HG03565 (cell line): ENCODE measurements at regions not wholly inside any gene's neighbourhood (a gene's known extent, or its start where the extent isn't known, plus 50 kb on each side); places are given as distances from the start of the nearest gene placed in this dataset.

Source experiments
- ATAC-seq: cut with Tn5 transposase; IDR thresholded peaks from one replicate; pipeline ENCODE4 v1.9.1; 2021; ENCODE audit warnings: mild to moderate bottlenecking, moderate library complexity; ENCODE audit not compliant: unreplicated experiment

- ATAC-seq, result no peak
These were observed 472.6 kb downstream of the ENC1 start for GRCh38 chr5:74167930-74168315.

GRCh38 chr5:74167206-74167929 lies 473.2 kb downstream of the ENC1 start:
- ATAC-seq, result no peak

GRCh38 chr5:74166064-74166463 lies 474.5 kb downstream of the ENC1 start:
- ATAC-seq, result no peak

DNA sequence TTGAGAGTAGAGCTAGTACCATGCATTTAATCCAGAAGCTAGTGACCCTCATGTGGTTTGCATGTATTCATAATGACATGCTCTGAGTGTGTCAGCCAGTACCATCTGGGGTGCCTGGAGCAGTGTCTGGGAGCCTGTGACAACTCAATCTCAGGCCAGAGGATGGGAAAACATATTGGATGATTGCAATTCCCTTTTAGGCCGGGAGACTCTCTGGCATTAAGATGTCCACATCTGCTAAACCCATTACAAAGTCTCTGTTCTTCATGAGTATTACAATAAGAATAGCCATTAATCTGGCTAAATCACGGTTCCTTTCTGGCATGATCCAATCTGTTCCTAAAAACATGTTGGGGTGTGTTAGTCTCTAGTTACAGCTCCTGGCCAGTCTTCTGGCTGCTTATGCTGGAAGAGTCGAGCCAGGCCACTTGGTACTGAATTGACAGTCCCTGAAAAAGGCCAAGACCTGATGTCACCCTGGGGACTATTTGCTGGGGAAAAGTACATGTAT lies 475.7 kb downstream of the ENC1 start:
- no peak for ATAC-seq

GRCh38 chr5:74162524-74162923 lies 478.0 kb downstream of the ENC1 start:
- no peak for ATAC-seq

DNA sequence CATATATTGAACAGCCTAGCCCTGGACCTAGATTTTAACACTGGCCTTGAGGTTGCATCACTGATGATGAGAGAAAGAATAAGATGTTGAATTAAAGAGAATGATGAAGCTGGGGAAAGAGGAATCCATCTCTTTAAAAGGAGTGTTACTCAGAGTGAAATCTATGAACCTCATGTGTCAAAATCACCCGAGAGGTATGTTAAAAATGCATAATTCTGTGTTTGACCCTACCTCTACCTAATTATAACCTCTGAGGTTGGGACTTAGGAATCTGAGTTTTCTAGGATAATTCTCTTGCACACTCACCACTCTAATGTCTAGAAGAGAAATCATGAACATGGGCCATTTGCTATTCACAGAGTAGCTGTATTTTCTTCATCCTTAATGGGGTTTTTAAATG lies 479.4 kb downstream of the ENC1 start:
- ATAC-seq, result no peak

DNA sequence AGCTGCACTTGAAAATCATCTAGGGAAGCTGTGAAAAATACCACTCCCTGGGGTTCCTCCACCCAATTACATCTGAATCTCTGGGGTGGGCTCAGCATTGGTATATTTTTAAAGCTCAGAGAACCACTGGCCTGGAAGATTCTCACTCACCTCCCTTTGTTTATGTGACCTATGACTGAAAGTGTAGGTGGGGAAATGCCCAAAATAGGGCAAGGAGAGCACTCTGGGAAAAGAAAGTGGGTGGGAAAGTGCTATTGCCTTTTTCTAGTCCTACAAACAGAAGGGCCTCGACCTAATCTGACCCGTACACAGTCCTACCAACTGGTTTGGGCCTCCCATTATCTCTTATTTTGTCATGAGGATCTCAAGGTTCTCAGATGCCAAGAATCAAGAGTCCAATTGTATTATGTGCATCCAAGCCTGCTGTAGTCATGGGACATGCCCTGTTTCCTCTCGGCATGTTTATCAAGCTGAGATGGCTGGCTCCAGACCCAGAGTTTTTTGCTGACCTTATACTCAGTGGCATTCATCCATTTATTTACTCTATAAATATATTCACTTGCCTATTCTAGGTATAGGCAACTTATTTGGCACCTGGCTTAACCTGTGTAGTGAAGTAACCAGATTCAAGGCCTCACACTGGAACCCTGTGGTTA lies 483.7 kb downstream of the ENC1 start:
- ATAC-seq, result no peak

GRCh38 chr5:74155501-74155900 lies 485.0 kb downstream of the ENC1 start:
- ATAC-seq, result no peak

DNA sequence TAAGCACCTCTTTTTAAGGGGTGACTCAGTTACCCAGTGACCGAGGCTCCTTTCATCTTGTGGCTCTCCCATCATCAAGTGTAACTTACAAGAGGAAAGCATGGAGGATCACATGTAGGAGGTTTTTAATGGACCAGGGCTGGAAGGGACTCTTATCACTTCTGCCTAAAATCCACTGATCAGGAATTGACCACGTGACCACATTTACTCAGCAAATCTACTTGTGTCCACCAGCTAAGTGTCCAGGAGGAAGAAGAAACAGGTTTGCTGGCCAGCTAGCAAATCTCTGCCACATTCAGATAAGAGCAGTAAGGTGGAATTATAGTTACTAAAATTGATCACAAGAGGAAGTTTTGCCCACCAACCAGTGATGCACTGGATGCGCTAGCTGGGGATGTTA lies 486.0 kb downstream of the ENC1 start:
- ATAC-seq, result no peak

DNA sequence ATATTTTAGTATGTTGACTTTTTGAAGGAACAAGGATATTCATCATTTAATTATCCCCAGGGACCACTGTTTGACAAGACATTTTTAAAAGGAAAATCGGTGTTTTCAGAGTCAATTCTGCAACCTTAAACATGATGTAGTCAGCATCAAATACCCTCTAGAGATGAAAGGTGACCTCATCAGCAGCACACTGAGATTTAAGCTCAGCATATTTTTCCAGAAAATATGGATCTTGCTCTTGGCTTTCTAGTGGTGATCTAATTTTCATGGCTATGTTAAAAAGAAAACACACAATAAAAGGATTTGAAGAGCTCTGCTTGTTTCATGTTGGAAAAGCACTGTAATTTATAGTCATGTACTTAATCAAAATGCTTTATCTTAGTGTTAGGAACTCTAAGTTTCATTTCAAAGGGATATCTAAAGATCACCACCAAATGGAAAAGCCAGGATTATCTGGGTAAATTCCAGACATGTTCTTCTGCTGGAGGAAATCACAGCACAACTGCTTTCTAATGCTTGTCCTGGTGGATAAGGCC lies 487.2 kb downstream of the ENC1 start:
- ATAC-seq, result no peak

DNA sequence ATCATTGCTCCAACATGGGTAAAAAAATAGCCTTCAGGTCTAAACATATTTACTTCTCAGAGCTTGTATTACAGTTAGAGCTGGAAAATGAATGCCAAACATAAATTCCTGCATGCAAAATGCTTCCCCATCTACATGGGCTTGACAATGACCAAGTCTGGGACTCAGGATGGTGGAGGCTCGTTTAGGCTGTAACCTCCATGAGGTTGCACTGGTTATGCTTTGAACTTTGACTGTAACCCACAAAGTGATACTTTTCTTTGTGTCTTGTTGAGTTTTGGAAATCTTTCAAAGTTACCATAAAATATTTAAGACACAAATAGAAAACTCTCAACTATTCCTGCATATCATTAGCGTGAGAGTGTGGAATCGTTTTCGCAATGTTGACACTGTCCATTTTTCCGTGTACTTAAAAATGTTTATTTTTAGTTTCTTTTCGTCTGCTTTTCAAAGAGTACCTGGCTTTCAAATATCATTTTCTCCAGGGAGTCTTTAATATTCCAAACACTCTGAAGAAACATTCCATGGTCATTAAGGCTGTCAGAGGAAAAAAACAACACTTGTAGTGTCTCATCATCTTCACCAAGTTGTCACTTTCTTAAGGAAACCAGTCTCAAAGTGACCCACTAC lies 487.8 kb downstream of the ENC1 start:
- ATAC-seq, result no peak

- no peak for ATAC-seq
These were observed 488.4 kb downstream of the ENC1 start for GRCh38 chr5:74152136-74152535.

DNA sequence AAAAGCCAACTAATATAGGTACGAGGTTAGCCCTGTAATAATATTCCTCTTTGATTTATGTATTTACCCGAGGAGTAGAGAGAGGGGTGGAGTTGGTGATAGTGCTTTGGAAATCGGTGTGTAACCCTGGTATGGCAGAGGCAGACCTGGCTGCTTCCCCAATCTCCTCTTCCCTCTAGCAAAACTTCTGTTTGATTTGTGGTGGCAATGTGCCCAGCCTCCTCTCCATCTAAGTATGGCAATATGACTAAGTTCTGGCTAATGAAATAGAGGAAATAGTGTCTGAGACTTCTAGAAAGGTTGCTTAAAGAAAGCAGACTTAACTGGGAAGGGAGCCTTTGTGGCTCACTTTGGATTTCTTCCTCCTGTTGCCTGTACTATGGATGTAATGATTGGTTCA lies 491.1 kb downstream of the ENC1 start:
- ATAC-seq, result no peak

GRCh38 chr5:74148321-74148720 lies 492.2 kb downstream of the ENC1 start:
- ATAC-seq, result no peak

DNA sequence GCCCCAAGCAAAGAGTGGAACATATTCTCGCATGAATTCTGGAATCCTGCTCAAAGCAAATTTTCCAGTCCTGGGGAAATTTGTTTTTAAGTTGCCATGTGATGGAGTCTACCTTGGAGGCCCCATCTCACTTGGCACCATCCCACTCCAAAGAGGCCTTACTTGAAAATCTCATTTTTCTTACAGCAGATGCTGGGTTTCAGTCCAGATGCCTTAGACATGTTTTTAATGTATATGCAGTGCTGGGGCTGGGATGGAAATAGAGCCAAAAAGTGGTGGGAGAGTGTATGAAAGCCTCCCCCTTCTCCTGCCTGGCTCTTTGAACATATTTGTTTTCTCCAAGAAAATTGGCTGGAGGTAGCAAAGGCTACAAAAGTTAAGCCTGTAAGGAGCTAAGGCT lies 493.7 kb downstream of the ENC1 start:
- ATAC-seq, result no peak

GRCh38 chr5:74145951-74146350 lies 494.6 kb downstream of the ENC1 start:
- no peak for ATAC-seq

DNA sequence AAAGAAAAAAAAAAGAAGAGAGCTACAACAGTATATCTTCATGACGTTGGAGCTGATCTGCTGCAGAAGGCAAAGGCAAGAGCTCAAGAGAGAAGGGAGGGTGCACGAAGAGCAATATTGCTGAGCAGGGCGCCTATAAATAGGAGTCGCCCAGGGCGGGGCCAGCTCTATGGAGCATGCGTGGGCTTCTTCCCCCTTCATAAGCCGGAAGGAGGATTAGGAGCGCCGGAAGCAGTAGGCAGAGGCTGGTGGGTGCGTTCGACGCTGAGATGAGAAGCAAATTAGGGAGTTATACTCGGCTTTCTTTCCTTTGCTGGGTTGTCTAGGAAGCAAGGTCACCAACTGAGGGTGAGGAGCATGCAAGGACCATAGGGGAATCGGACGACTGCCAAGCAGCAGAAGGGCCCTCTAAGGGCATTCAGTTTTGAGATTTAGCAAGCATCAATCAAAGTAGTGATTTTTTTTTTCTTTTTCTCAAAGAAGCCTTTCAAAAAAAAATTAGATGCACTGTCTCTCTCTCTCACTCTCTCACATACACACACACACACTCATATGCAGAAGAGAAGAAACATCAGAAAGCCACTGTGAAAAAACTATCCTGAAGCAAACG lies 496.7 kb downstream of the ENC1 start:
- ATAC-seq, result no peak

GRCh38 chr5:74143151-74143550 lies 497.4 kb downstream of the ENC1 start:
- ATAC-seq, result no peak

- ATAC-seq, result no peak
These were observed 499.5 kb downstream of the ENC1 start for GRCh38 chr5:74141053-74141452.

- ATAC-seq, result no peak
These were observed 500.1 kb downstream of the ENC1 start for GRCh38 chr5:74140409-74140808.

DNA sequence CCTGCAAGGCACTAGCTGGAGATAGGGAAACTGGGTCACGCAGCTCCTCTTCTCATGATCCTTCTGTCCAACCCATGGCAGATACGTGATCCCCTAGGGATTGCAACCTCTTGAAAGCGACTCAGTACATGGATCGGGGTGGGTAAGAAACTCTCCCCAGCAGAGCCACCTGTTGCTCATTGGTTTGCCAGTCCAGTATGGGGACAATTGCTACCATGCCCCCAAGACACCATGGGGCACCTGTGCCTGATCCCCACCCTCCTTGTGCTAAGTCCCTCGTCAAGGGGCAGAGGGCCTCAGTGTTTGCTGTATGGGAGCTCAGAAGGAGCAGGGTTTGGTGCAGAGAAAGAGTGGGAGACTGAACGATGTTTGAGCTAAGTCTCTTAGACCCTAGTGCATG lies 500.9 kb downstream of the ENC1 start:
- ATAC-seq, result no peak
